ENCODE measurements at regions not wholly inside any gene's neighbourhood (a gene's known extent, or its start where the extent isn't known, plus 50 kb on each side); places are given as distances from the start of the nearest gene placed in this dataset.

DNA sequence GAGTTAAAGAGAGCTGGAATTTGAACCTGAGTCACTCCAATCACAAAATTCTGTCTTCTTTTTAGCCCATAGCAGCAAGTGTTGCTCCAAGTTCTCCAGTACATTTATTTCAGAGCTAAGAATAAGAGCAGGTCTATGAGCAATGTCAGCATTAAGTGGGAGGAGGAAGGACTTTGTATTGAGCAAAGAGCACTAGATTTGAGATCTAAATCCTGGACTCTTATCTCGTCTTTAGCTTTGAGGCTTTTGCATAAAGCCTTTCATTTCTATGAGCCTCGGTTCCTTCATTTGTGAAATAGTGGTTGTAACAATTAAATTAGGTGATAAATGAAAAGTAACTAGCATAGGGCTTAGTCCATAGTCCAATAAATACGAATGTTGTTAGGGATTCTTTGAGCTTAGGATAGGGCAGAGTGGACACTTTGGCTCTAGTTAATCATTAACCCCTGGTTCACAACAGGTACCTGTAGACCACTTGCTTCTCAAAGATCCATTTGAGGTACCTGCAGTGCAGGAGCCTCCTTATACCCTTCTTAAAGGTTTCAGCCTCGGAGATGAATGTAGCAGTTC lies 464.1 kb upstream of the KLF4 start:
- DNase-seq (ENCODE audit: low spot score): no peak
- 56% methylated on average over 4 of the region's 4 CpGs for WGBS

DNA sequence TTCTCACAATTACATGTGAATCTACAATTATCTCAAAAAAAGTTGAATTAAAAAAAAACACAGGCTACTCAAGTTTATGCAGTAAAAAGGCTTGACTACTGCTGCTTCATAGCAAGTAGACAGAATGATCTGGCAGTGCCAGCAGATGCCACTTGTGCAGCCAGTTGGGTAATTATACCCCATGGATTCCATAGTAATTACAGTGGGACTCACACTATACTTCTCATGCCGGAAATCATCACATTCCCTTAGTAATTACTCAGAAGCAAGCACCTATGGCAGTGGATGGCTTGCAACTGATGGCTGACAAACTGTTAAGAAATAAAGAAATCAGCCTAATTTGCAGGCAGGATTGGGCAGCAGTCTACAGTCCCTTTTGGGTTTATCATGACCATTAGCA lies 463.2 kb upstream of the KLF4 start:
- H3K9me3 ChIP-seq (ENCODE audit: control insufficient read depth in 4 of 4, low read length in 3 of 4): peaks cover 0 to 4% (median 1%) of the 10 kb centered on the region in 4 donors
- H3K27ac ChIP-seq (ENCODE audit: low read depth in 1 of 2, low read length in 2 of 2): no peak overlapping the region
- DNase-seq (ENCODE audit: low spot score): no peak
- H3K9ac ChIP-seq (ENCODE audit: low read depth in 1 of 2, low read length in 2 of 2): no peak overlapping the region
- H3K27me3 ChIP-seq (ENCODE audit: control insufficient read depth in 4 of 4, insufficient read depth in 4 of 4, low read length in 3 of 4): no peaks in the 10 kb centered on the region
- no peaks in the 10 kb centered on the region for H3K36me3 ChIP-seq (ENCODE audit: control insufficient read depth in 4 of 4, insufficient read depth in 3 of 4, low read depth in 1 of 4, low read length in 3 of 4)
- WGBS: 94% methylated on average over 1 of the region's 1 CpG
- TF ChIP-seq YY1 (IDR thresholded peaks at IDR 0.05): no peak
- no peak for TF ChIP-seq GABPA (IDR thresholded peaks at IDR 0.05 in 1 of 2, conservative IDR thresholded peaks at IDR 0.05 in 1 of 2)
- no peak for TF ChIP-seq RXRA (IDR thresholded peaks at IDR 0.05)
- no peaks in the 10 kb centered on the region for H3K4me1 ChIP-seq (ENCODE audit: control insufficient read depth in 4 of 4, insufficient read depth in 4 of 4, low read length in 3 of 4)
- H3K4me3 ChIP-seq (ENCODE audit: low read depth in 1 of 3, low read length in 3 of 3): no peak overlapping the region

More for the DNA sequence above, 464.1 kb upstream of the KLF4 start:
- H3K27me3 ChIP-seq (ENCODE audit: control insufficient read depth in 4 of 4, insufficient read depth in 4 of 4, low read length in 3 of 4): no peaks in the 10 kb centered on the region
- no peaks in the 10 kb centered on the region for H3K36me3 ChIP-seq (ENCODE audit: control insufficient read depth in 4 of 4, insufficient read depth in 3 of 4, low read depth in 1 of 4, low read length in 3 of 4)
- H3K4me1 ChIP-seq (ENCODE audit: control insufficient read depth in 4 of 4, insufficient read depth in 4 of 4, low read length in 3 of 4): no peaks in the 10 kb centered on the region
- H3K9ac ChIP-seq (ENCODE audit: low read depth in 1 of 2, low read length in 2 of 2): no peak overlapping the region
- peaks cover 0 to 4% (median 1%) of the 10 kb centered on the region in 4 donors for H3K9me3 ChIP-seq (ENCODE audit: control insufficient read depth in 4 of 4, low read length in 3 of 4)
- H3K27ac ChIP-seq (ENCODE audit: low read depth in 1 of 2, low read length in 2 of 2): no peak overlapping the region
- TF ChIP-seq RXRA (IDR thresholded peaks at IDR 0.05) (no peak), HNF4A (conservative IDR thresholded peaks at IDR 0.05) (peak in 1 of 2 donors; percentile 15)
- H3K4me3 ChIP-seq (ENCODE audit: low read depth in 1 of 3, low read length in 3 of 3): no peak overlapping the region

DNA sequence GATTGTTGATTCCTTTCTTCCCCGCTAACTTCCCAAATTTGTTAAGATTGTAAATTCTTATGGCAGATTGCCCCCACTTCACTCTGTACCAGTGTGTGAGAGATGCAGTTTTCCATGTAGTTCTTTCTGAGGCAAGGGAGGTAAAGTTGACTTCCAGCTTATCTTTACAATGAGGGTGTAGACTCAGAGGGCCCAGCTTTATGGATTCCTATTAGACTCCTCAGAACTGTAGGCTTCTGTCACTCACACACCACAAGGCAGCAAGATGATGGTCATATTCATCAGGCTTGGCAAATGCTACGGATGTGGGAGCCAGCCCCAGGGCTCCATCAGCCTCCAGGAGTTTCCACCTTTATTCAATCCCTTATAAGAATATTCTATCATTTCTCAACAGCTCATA lies 461.9 kb upstream of the KLF4 start:
- Histone ChIP-seq H3K4me3 (ENCODE audit: low read depth in 1 of 3, low read length in 3 of 3) (no peak overlapping the region), H3K27me3 (ENCODE audit: control insufficient read depth in 4 of 4, insufficient read depth in 4 of 4, low read length in 3 of 4) (no peaks in the 10 kb centered on the region), H3K9ac (ENCODE audit: low read depth in 1 of 2, low read length in 2 of 2) (no peak overlapping the region), H3K9me3 (ENCODE audit: control insufficient read depth in 4 of 4, low read length in 3 of 4) (peaks cover 0 to 4% (median 1%) of the 10 kb centered on the region in 4 donors), H3K4me1 (ENCODE audit: control insufficient read depth in 4 of 4, insufficient read depth in 4 of 4, low read length in 3 of 4) (no peaks in the 10 kb centered on the region), H3K27ac (ENCODE audit: low read depth in 1 of 2, low read length in 2 of 2) (no peak overlapping the region), H3K36me3 (ENCODE audit: control insufficient read depth in 4 of 4, insufficient read depth in 3 of 4, low read depth in 1 of 4, low read length in 3 of 4) (no peaks in the 10 kb centered on the region)
- no peak for DNase-seq (ENCODE audit: low spot score)
- WGBS: 93% methylated on average over 2 of the region's 2 CpGs
- no peak for TF ChIP-seq FOXA2 (IDR thresholded peaks at IDR 0.05)
- no peak for TF ChIP-seq YY1 (IDR thresholded peaks at IDR 0.05)
- no peak for TF ChIP-seq RXRA (IDR thresholded peaks at IDR 0.05)
- TF ChIP-seq SP1 (IDR thresholded peaks at IDR 0.05): no peak
- TF ChIP-seq GABPA (IDR thresholded peaks at IDR 0.05 in 1 of 2, conservative IDR thresholded peaks at IDR 0.05 in 1 of 2): no peak
- TF ChIP-seq, protein P1, sequence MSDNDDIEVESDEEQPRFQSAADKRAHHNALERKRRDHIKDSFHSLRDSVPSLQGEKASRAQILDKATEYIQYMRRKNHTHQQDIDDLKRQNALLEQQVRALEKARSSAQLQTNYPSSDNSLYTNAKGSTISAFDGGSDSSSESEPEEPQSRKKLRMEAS (IDR thresholded peaks at IDR 0.05): no peak
- TF ChIP-seq FOXA1 (IDR thresholded peaks at IDR 0.05): no peak
- TF ChIP-seq JUND (IDR thresholded peaks at IDR 0.05): no peak
- no peak for TF ChIP-seq HNF4A (conservative IDR thresholded peaks at IDR 0.05)

DNA sequence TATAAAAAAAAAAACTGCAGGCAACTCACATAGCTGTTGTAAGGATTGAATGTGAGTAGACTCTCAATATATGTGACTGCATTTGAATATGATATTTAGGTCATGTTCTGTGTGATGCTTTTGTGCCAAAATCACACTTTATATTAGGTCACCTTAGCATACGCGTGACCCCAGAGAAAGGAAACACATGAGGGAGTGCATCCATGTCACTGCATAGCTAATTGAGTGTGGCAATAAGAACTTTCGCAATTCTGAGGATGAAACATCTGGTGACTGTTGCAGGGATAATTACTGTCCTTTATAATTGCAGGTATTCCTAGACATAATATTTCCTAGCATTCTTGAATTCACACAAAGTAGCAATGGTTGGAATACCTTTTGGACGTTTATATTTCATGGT lies 459.5 kb upstream of the KLF4 start:
- peaks cover 0 to 4% (median 1%) of the 10 kb centered on the region in 4 donors for H3K9me3 ChIP-seq (ENCODE audit: control insufficient read depth in 4 of 4, low read length in 3 of 4)
- H3K4me3 ChIP-seq (ENCODE audit: low read depth in 1 of 3, low read length in 3 of 3): no peak overlapping the region
- 85% methylated on average over 4 of the region's 4 CpGs for WGBS
- H3K4me1 ChIP-seq (ENCODE audit: control insufficient read depth in 4 of 4, insufficient read depth in 4 of 4, low read length in 3 of 4): no peaks in the 10 kb centered on the region
- no peaks in the 10 kb centered on the region for H3K36me3 ChIP-seq (ENCODE audit: control insufficient read depth in 4 of 4, insufficient read depth in 3 of 4, low read depth in 1 of 4, low read length in 3 of 4)
- TF ChIP-seq, protein P1 (IDR thresholded peaks at IDR 0.05): no peak
- TF ChIP-seq, protein P2, sequence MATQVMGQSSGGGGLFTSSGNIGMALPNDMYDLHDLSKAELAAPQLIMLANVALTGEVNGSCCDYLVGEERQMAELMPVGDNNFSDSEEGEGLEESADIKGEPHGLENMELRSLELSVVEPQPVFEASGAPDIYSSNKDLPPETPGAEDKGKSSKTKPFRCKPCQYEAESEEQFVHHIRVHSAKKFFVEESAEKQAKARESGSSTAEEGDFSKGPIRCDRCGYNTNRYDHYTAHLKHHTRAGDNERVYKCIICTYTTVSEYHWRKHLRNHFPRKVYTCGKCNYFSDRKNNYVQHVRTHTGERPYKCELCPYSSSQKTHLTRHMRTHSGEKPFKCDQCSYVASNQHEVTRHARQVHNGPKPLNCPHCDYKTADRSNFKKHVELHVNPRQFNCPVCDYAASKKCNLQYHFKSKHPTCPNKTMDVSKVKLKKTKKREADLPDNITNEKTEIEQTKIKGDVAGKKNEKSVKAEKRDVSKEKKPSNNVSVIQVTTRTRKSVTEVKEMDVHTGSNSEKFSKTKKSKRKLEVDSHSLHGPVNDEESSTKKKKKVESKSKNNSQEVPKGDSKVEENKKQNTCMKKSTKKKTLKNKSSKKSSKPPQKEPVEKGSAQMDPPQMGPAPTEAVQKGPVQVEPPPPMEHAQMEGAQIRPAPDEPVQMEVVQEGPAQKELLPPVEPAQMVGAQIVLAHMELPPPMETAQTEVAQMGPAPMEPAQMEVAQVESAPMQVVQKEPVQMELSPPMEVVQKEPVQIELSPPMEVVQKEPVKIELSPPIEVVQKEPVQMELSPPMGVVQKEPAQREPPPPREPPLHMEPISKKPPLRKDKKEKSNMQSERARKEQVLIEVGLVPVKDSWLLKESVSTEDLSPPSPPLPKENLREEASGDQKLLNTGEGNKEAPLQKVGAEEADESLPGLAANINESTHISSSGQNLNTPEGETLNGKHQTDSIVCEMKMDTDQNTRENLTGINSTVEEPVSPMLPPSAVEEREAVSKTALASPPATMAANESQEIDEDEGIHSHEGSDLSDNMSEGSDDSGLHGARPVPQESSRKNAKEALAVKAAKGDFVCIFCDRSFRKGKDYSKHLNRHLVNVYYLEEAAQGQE (IDR thresholded peaks at IDR 0.05): no peak
- TF ChIP-seq TAF1 (conservative IDR thresholded peaks at IDR 0.05) (no peak), SP1 (IDR thresholded peaks at IDR 0.05) (no peak), JUND (IDR thresholded peaks at IDR 0.05) (no peak), NR2F2 (IDR thresholded peaks at IDR 0.05) (no peak), HNF4A (conservative IDR thresholded peaks at IDR 0.05) (no peak)
- TF ChIP-seq, protein P3, sequence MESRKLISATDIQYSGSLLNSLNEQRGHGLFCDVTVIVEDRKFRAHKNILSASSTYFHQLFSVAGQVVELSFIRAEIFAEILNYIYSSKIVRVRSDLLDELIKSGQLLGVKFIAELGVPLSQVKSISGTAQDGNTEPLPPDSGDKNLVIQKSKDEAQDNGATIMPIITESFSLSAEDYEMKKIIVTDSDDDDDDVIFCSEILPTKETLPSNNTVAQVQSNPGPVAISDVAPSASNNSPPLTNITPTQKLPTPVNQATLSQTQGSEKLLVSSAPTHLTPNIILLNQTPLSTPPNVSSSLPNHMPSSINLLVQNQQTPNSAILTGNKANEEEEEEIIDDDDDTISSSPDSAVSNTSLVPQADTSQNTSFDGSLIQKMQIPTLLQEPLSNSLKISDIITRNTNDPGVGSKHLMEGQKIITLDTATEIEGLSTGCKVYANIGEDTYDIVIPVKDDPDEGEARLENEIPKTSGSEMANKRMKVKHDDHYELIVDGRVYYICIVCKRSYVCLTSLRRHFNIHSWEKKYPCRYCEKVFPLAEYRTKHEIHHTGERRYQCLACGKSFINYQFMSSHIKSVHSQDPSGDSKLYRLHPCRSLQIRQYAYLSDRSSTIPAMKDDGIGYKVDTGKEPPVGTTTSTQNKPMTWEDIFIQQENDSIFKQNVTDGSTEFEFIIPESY (IDR thresholded peaks at IDR 0.05): no peak
- TF ChIP-seq, protein P4, sequence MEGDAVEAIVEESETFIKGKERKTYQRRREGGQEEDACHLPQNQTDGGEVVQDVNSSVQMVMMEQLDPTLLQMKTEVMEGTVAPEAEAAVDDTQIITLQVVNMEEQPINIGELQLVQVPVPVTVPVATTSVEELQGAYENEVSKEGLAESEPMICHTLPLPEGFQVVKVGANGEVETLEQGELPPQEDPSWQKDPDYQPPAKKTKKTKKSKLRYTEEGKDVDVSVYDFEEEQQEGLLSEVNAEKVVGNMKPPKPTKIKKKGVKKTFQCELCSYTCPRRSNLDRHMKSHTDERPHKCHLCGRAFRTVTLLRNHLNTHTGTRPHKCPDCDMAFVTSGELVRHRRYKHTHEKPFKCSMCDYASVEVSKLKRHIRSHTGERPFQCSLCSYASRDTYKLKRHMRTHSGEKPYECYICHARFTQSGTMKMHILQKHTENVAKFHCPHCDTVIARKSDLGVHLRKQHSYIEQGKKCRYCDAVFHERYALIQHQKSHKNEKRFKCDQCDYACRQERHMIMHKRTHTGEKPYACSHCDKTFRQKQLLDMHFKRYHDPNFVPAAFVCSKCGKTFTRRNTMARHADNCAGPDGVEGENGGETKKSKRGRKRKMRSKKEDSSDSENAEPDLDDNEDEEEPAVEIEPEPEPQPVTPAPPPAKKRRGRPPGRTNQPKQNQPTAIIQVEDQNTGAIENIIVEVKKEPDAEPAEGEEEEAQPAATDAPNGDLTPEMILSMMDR (IDR thresholded peaks at IDR 0.05; ENCODE audit: low read depth, low read length, missing input control): no peak
- no peak overlapping the region for H3K9ac ChIP-seq (ENCODE audit: low read depth in 1 of 2, low read length in 2 of 2)
- no peaks in the 10 kb centered on the region for H3K27me3 ChIP-seq (ENCODE audit: control insufficient read depth in 4 of 4, insufficient read depth in 4 of 4, low read length in 3 of 4)
- no peak overlapping the region for H3K27ac ChIP-seq (ENCODE audit: low read depth in 1 of 2, low read length in 2 of 2)
- DNase-seq (ENCODE audit: low spot score): no peak
